Osteoblast (primary cell): ENCODE measurements at regions not wholly inside any gene's neighbourhood (a gene's known extent, or its start where the extent isn't known, plus 50 kb on each side); places are given as distances from the start of the nearest gene placed in this dataset.
"Not testable (repeated sequence)": the region's sequence is repeated elsewhere in the genome, so short reads cannot be mapped to it uniquely, and the experiment has no call there.

Experiments
- DNase-seq: peaks from one replicate; pipeline ENCODE4 v3.0.0; 2011; ENCODE audit warnings: low spot score, mixed read lengths; ENCODE audit not compliant: insufficient read length; ENCODE audit errors: missing footprints
- H2AFZ ChIP-seq: 2 replicates; pipeline ENCODE4 v1.6.0; 2011; ENCODE audit warnings: mild to moderate bottlenecking, low read length
- H3K27ac ChIP-seq: 2 replicates; pipeline ENCODE4 v1.5.1; 2011; ENCODE audit warnings: mild to moderate bottlenecking, low read depth, low read length, moderate library complexity
- H3K27me3 ChIP-seq: 2 replicates; pipeline ENCODE4 v1.6.0; 2012; ENCODE audit warnings: mild to moderate bottlenecking, control low read depth, inconsistent platforms, low read length, moderate library complexity; ENCODE audit not compliant: insufficient read depth
- H3K36me3 ChIP-seq: 2 replicates; pipeline ENCODE4 v1.5.1; 2011; ENCODE audit warnings: mild to moderate bottlenecking, low read length, control low read depth, moderate library complexity; ENCODE audit not compliant: insufficient read depth
- H3K4me1 ChIP-seq: 2 replicates; pipeline ENCODE4 v1.5.1; 2011; ENCODE audit warnings: mild to moderate bottlenecking, low read length, control low read depth, moderate library complexity; ENCODE audit not compliant: insufficient read depth
- H3K4me2 ChIP-seq: 2 replicates; pipeline ENCODE4 v1.6.0; 2011; ENCODE audit warnings: mild to moderate bottlenecking, low read length; ENCODE audit not compliant: insufficient read depth
- H3K4me3 ChIP-seq: fragments of 200-600 bp; sonication (generic); 3 replicates; pipeline ENCODE4 v1.5.1; 2012; ENCODE audit warnings: mild to moderate bottlenecking, low read length, inconsistent platforms; ENCODE audit not compliant: insufficient read depth
- H3K79me2 ChIP-seq: 2 replicates; pipeline ENCODE4 v1.6.0; 2012; ENCODE audit warnings: mild to moderate bottlenecking, low read length, control low read depth, inconsistent platforms; ENCODE audit not compliant: insufficient read depth
- H3K9me3 ChIP-seq: 2 replicates; pipeline ENCODE4 v1.5.1; 2011; ENCODE audit warnings: low read depth, low read length, control low read depth
- H4K20me1 ChIP-seq: 2 replicates; pipeline ENCODE4 v1.6.0; 2012; ENCODE audit warnings: mild to moderate bottlenecking, low read length, control low read depth; ENCODE audit not compliant: insufficient read depth
- TF ChIP-seq, protein P1 (sequence below): IDR thresholded peaks from 2 replicates; pipeline ENCODE4 v1.5.1; 2011; ENCODE audit warnings: mild to moderate bottlenecking, low read depth, low read length, moderate library complexity; ENCODE audit errors: extremely low read depth

DNA sequence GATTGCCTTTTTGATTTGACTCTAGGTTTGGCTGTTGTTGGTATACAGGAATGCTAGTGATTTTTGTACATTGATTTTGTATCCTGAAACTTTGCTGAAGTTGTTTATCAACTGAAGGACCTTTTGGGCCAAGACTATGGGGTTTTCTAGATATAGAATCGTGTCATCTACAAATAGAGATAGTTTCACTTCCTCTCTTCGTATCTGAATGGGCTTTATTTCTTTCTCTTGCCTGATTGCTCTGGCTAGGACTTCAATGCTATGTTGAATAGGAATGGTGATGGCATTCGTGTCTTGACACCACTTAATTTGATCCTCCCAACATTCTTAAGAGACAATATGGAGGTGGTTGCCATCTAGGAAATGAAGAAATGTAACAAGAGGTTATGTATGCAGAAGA is 388.1 kb upstream of the API5 start:
- Histone ChIP-seq H3K27me3 (no peaks in the 10 kb centered on the region), H3K9me3 (peaks cover 2% of the 10 kb centered on the region), H3K36me3 (no peaks in the 10 kb centered on the region), H3K4me1 (no peaks in the 10 kb centered on the region), H3K79me2 (no peaks in the 10 kb centered on the region), H3K4me2 (no peak overlapping the region), H3K4me3 (no peak overlapping the region), H2AFZ (no peak overlapping the region), H3K27ac (no peak overlapping the region), H4K20me1 (no peaks in the 10 kb centered on the region)
- TF ChIP-seq, protein P1, sequence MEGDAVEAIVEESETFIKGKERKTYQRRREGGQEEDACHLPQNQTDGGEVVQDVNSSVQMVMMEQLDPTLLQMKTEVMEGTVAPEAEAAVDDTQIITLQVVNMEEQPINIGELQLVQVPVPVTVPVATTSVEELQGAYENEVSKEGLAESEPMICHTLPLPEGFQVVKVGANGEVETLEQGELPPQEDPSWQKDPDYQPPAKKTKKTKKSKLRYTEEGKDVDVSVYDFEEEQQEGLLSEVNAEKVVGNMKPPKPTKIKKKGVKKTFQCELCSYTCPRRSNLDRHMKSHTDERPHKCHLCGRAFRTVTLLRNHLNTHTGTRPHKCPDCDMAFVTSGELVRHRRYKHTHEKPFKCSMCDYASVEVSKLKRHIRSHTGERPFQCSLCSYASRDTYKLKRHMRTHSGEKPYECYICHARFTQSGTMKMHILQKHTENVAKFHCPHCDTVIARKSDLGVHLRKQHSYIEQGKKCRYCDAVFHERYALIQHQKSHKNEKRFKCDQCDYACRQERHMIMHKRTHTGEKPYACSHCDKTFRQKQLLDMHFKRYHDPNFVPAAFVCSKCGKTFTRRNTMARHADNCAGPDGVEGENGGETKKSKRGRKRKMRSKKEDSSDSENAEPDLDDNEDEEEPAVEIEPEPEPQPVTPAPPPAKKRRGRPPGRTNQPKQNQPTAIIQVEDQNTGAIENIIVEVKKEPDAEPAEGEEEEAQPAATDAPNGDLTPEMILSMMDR: no peak
- DNase-seq: no peak

DNA sequence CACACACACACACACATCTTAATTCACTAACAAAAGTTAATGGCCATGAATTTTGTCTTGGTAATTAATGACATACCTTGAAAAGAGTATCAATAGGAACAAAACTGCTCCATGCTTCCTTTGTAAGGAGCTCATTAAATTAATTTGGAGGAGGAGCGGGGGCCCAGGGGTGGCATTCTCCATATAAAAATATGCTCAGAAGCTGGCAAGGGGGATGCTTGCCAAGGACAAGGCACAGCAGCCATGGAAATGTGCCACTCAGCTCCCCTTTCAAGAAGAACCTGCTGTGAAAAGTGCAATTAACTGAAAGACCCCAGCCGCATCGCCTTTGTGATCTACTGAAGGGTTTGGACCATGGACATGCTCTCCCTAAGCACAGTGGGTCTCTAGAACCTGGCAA is 385.9 kb upstream of the API5 start:
- no peak overlapping the region for H3K4me2 ChIP-seq
- TF ChIP-seq, protein P1: no peak
- no peaks in the 10 kb centered on the region for H3K27me3 ChIP-seq
- H3K27ac ChIP-seq: no peak overlapping the region
- no peaks in the 10 kb centered on the region for H3K9me3 ChIP-seq
- DNase-seq: no peak
- H4K20me1 ChIP-seq: no peaks in the 10 kb centered on the region
- H3K36me3 ChIP-seq: no peaks in the 10 kb centered on the region
- no peaks in the 10 kb centered on the region for H3K79me2 ChIP-seq
- no peaks in the 10 kb centered on the region for H3K4me1 ChIP-seq
- H3K4me3 ChIP-seq: no peak overlapping the region
- no peak overlapping the region for H2AFZ ChIP-seq

DNA sequence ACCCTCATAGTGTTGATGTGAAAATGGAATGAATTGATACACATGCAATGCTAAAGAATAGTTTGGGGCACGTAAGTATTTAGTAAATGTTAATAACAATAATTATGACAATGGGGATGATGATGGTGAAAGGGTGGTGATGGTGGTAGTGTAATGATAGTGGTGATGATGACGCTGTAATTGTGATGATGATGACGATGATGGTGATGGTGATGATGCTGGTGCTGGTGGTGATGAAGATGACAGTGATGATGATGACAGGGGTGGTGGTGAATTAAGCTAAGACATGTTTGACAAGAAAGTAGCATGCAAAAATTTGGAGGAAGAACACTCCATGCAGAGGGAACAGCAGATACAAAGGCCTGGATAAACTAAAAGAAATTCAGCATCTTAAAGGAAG is 364.4 kb upstream of the API5 start:
- H2AFZ ChIP-seq: no peak overlapping the region
- H3K79me2 ChIP-seq: no peaks in the 10 kb centered on the region
- no peak for DNase-seq
- no peak overlapping the region for H3K4me3 ChIP-seq
- no peaks in the 10 kb centered on the region for H3K9me3 ChIP-seq
- no peak overlapping the region for H3K27ac ChIP-seq
- no peaks in the 10 kb centered on the region for H4K20me1 ChIP-seq
- TF ChIP-seq, protein P1: no peak
- no peaks in the 10 kb centered on the region for H3K4me1 ChIP-seq
- H3K27me3 ChIP-seq: no peaks in the 10 kb centered on the region
- H3K36me3 ChIP-seq: no peaks in the 10 kb centered on the region
- no peak overlapping the region for H3K4me2 ChIP-seq

DNA sequence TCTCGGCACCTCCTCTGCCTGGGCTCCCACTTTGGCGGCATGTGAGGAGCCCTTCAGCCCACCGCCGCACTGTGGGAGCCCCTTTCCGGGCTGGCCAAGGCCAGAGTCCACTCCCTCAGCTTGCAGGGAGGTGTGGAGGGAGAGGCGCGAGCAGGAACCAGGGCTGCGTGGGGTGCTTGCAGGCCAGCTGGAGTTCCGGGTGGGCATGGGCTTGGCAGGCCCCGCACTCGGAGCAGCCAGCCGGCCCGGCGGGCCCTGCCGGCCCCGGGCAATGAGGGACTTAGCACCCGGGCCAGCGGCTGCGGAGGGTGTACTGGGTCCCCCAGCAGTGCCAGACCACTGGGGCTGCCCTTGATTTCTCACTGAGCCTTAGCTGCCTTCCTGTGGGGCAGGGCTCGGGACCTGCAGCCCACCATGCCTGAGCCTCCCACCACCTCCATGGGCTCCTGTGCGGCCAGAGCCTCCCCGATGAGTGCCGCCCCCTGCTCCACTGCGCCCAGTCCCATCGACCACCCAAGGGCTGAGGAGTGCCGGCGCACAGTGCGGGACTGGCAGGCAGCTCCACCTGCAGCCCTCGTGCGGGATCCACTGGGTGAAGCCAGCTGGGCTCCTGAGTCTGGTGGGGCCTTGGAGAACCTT is 361.9 kb upstream of the API5 start:
- H3K27me3 ChIP-seq, H3K36me3 ChIP-seq, DNase-seq, H3K9me3 ChIP-seq, H3K4me1 ChIP-seq, H3K4me3 ChIP-seq, H3K4me2 ChIP-seq, H3K79me2 ChIP-seq, H4K20me1 ChIP-seq, H3K27ac ChIP-seq, H2AFZ ChIP-seq: not testable (repeated sequence)
